KG1 (cell line): ENCODE measurements at regions not wholly inside any gene's neighbourhood (a gene's known extent, or its start where the extent isn't known, plus 50 kb on each side); places are given as distances from the start of the nearest gene placed in this dataset.
"Not testable (repeated sequence)": the region's sequence is repeated elsewhere in the genome, so short reads cannot be mapped to it uniquely, and the experiment has no call there.

Experiments
- DNase-seq: peaks from one replicate; lab custom pipeline; 2025; lab: John Stamatoyannopoulos, UW

GRCh38 chr2:146978577-146979555 lies 866.0 kb upstream of the ACVR2A start:
- no peak for DNase-seq

- not testable (repeated sequence) for DNase-seq
Measured at GRCh38 chr2:146970981-146971380, 873.8 kb upstream of the ACVR2A start.

- DNase-seq: not testable (repeated sequence)
Measured at GRCh38 chr2:146969703-146970102, 875.1 kb upstream of the ACVR2A start.

GRCh38 chr2:146964494-146964893 lies 880.3 kb upstream of the ACVR2A start:
- DNase-seq: no peak

GRCh38 chr2:146954544-146954943 lies 890.3 kb upstream of the ACVR2A start:
- DNase-seq: no peak

- no peak for DNase-seq
Measured at GRCh38 chr2:146952696-146953095, 892.1 kb upstream of the ACVR2A start.

- DNase-seq: no peak
Measured at GRCh38 chr2:146950911-146951310, 893.9 kb upstream of the ACVR2A start.

GRCh38 chr2:146950361-146950760 lies 894.5 kb upstream of the ACVR2A start:
- DNase-seq: no peak

GRCh38 chr2:146949400-146949799 lies 895.4 kb upstream of the ACVR2A start:
- no peak for DNase-seq

- DNase-seq: no peak
Measured at GRCh38 chr2:146944601-146945000, 900.2 kb upstream of the ACVR2A start.

GRCh38 chr2:146939991-146940685 lies 904.7 kb upstream of the ACVR2A start:
- no peak for DNase-seq

- DNase-seq: no peak
Measured at GRCh38 chr2:146934921-146935320, 909.9 kb upstream of the ACVR2A start.

GRCh38 chr2:146931109-146931508 lies 913.7 kb upstream of the ACVR2A start:
- DNase-seq: no peak

- DNase-seq: no peak
Measured at GRCh38 chr2:146927080-146927711, 917.6 kb upstream of the ACVR2A start.

GRCh38 chr2:146918280-146918679 lies 926.5 kb upstream of the ACVR2A start:
- DNase-seq: no peak

GRCh38 chr2:146917431-146918042 lies 927.3 kb upstream of the ACVR2A start:
- DNase-seq: no peak

GRCh38 chr2:146916914-146917313 lies 927.9 kb upstream of the ACVR2A start:
- no peak for DNase-seq

GRCh38 chr2:146913476-146913875 lies 931.4 kb upstream of the ACVR2A start:
- DNase-seq: no peak

- no peak for DNase-seq
Measured at GRCh38 chr2:146912536-146912935, 932.3 kb upstream of the ACVR2A start.

GRCh38 chr2:146908776-146909175 lies 936.1 kb upstream of the ACVR2A start:
- DNase-seq: no peak

GRCh38 chr2:146898083-146898482 lies 946.7 kb upstream of the ACVR2A start:
- no peak for DNase-seq

- no peak for DNase-seq
Measured at GRCh38 chr2:146894514-146894913, 950.3 kb upstream of the ACVR2A start.
